Fibroblast of skin of right biceps (primary cell): ENCODE measurements at regions not wholly inside any gene's neighbourhood (a gene's known extent, or its start where the extent isn't known, plus 50 kb on each side); places are given as distances from the start of the nearest gene placed in this dataset.

Experiments used
- DNase-seq: peaks from one replicate; pipeline ENCODE4 v3.0.0-alpha.2; 2013

GRCh38 chrX:98795636-98796035, 1614.4 kb downstream of the PCDH19 start:
- DNase-seq: peak; percentile 60

- no peak for DNase-seq
Measured at GRCh38 chrX:98755912-98756311, 1654.2 kb downstream of the PCDH19 start.

- DNase-seq: no peak
Measured at GRCh38 chrX:98731821-98732220, 1678.3 kb downstream of the PCDH19 start.

- no peak for DNase-seq
Measured at GRCh38 chrX:98717970-98718369, 1692.1 kb downstream of the PCDH19 start.
